CD14-positive monocyte (primary cell): ENCODE measurements at regions not wholly inside any gene's neighbourhood (a gene's known extent, or its start where the extent isn't known, plus 50 kb on each side); places are given as distances from the start of the nearest gene placed in this dataset.
"Not testable (repeated sequence)": the region's sequence is repeated elsewhere in the genome, so short reads cannot be mapped to it uniquely, and the experiment has no call there.

Source experiments
- DNase-seq, 3 donors: peaks; one replicate each; pipeline ENCODE4 v3.0.0-alpha.2; 2011 to 2022
- H2AFZ ChIP-seq: 2 replicates; pipeline ENCODE4 v1.6.0; 2012; ENCODE audit warnings: mild to moderate bottlenecking, low read depth, low read length, inconsistent platforms; ENCODE audit not compliant: insufficient read depth, poor library complexity, severe bottlenecking
- H3K27ac ChIP-seq, 2 donors: 1 replicate in 1 of 2; 2 replicates in 1 of 2; pipeline ENCODE4 v1.5.1; 2012 to 2013; ENCODE audit warnings: low read length in 2 of 2, control low read depth in 1 of 2, inconsistent platforms in 1 of 2, low read depth in 1 of 2, mild to moderate bottlenecking in 1 of 2
- H3K27me3 ChIP-seq, 2 donors: one replicate each; pipeline versions ENCODE4 v1.6.0 to v1.6.1; 2011 to 2013; ENCODE audit warnings: low read length in 2 of 2; ENCODE audit not compliant: control insufficient read depth in 2 of 2, insufficient read depth in 2 of 2
- H3K36me3 ChIP-seq, 2 donors: replicated peaks in 1 of 2; 1 replicate in 1 of 2; 2 replicates in 1 of 2; pipeline versions ENCODE4 v1.5.1 to v1.6.1; 2012 to 2013; ENCODE audit warnings: low read length in 2 of 2, control low read depth in 1 of 2, inconsistent platforms in 1 of 2, mild to moderate bottlenecking in 1 of 2; ENCODE audit not compliant: insufficient read depth in 2 of 2, control insufficient read depth in 1 of 2
- H3K4me1 ChIP-seq, 2 donors: 1 replicate in 1 of 2; 2 replicates in 1 of 2; pipeline versions ENCODE4 v1.5.1 to v1.6.1; 2012 to 2013; ENCODE audit warnings: low read length in 2 of 2, control low read depth in 1 of 2, inconsistent platforms in 1 of 2, mild to moderate bottlenecking in 1 of 2, moderate library complexity in 1 of 2; ENCODE audit not compliant: insufficient read depth in 2 of 2, control insufficient read depth in 1 of 2
- H3K4me2 ChIP-seq: replicated peaks from 2 replicates; pipeline ENCODE3; 2012; ENCODE audit warnings: low read length, moderate library complexity, mild to moderate bottlenecking; ENCODE audit not compliant: poor library complexity, severe bottlenecking; ENCODE audit errors: extremely low read depth
- H3K4me3 ChIP-seq, 3 experiments: fragments of 200-600 bp in 1 of 3; sonication (generic) in 1 of 3; replicated peaks in 1 of 3; 1 replicate in 2 of 3; 2 replicates in 1 of 3; pipeline ENCODE4 v1.5.1; 2011 to 2013; ENCODE audit warnings: low read length in 3 of 3, mild to moderate bottlenecking in 3 of 3, control low read depth in 2 of 3, low read depth in 2 of 3, inconsistent platforms in 1 of 3, moderate library complexity in 1 of 3
- H3K79me2 ChIP-seq: 2 replicates; pipeline ENCODE4 v1.6.0; 2012; ENCODE audit warnings: mild to moderate bottlenecking, control low read depth, inconsistent platforms, low read length, moderate library complexity; ENCODE audit not compliant: insufficient read depth
- H3K9ac ChIP-seq: 2 replicates; pipeline ENCODE4 v1.6.0; 2017; ENCODE audit warnings: low read length, mild to moderate bottlenecking; ENCODE audit not compliant: insufficient read depth, poor library complexity, severe bottlenecking
- H3K9me3 ChIP-seq, 2 donors: replicated peaks in 1 of 2; 1 replicate in 1 of 2; 2 replicates in 1 of 2; pipeline versions ENCODE4 v1.5.1 to v1.6.1; 2012 to 2013; ENCODE audit warnings: low read length in 2 of 2, control low read depth in 1 of 2; ENCODE audit not compliant: control insufficient read depth in 1 of 2, insufficient read depth in 1 of 2
- H4K20me1 ChIP-seq: 2 replicates; pipeline ENCODE4 v1.6.0; 2012; ENCODE audit warnings: mild to moderate bottlenecking, low read length, control low read depth, moderate library complexity; ENCODE audit not compliant: insufficient read depth
- H3K27ac Mint-ChIP-seq, 7 donors: one replicate each; pipeline ENCODE4 v1.8.0; 2020; ENCODE audit warnings: mild to moderate bottlenecking in 7 of 7, mixed read lengths in 7 of 7, moderate library complexity in 6 of 7, inconsistent platforms in 2 of 7
- H3K27me3 Mint-ChIP-seq, 3 donors: one replicate each; pipeline ENCODE4 v1.8.0; 2021 to 2022; ENCODE audit warnings: low read depth in 3 of 3, mild to moderate bottlenecking in 3 of 3, mixed read lengths in 3 of 3, moderate library complexity in 3 of 3, inconsistent platforms in 1 of 3
- H3K36me3 Mint-ChIP-seq, 2 donors: one replicate each; pipeline ENCODE4 v1.8.0; 2020; ENCODE audit warnings: mixed read lengths in 2 of 2, inconsistent platforms in 1 of 2, mild to moderate bottlenecking in 1 of 2
- H3K4me1 Mint-ChIP-seq: one replicate; pipeline ENCODE4 v1.8.0; 2020; ENCODE audit warnings: mild to moderate bottlenecking, mixed read lengths
- H3K4me3 Mint-ChIP-seq, 2 donors: one replicate each; pipeline ENCODE4 v1.8.0; 2020; ENCODE audit warnings: mild to moderate bottlenecking in 2 of 2, mixed read lengths in 2 of 2, moderate library complexity in 1 of 2
- H3K9me3 Mint-ChIP-seq, 7 donors: one replicate each; pipeline ENCODE4 v1.8.0; 2020 to 2022; ENCODE audit warnings: mixed read lengths in 7 of 7, mild to moderate bottlenecking in 6 of 7, moderate library complexity in 6 of 7, inconsistent platforms in 2 of 7
- CTCF ChIP-seq: fragments of 200-600 bp; IDR thresholded peaks from one replicate; pipeline ENCODE4 v1.8.0; 2022; ENCODE audit warnings: antibody characterized with exemption, mild to moderate bottlenecking
- WGBS: methylation state at CpG from one replicate; pipeline ENCODE4 v1.1.5; 2013; ENCODE audit warnings: missing lambda C conversion rate; ENCODE audit not compliant: insufficient coverage; 5-methylcytosine and 5-hydroxymethylcytosine counted together
- intact Hi-C, 2 donors: fragments of 100-400 bp; cut with micrococcal nuclease; formaldehyde crosslinking; loops; one replicate each; pipeline versions ENCODE4 v1.15.0 to v1.15.1; 2023

- no peak overlapping the region for H3K4me3 ChIP-seq
- WGBS: 25% methylated on average over 35 of the region's 45 CpGs
These were observed 76.4 kb upstream of the CDC14C start for GRCh38 chr7:48847917-48848316.

GRCh38 chr7:48860447-48860846, 63.9 kb upstream of the CDC14C start:
- H3K36me3 ChIP-seq, H3K4me1 ChIP-seq, H3K4me2 ChIP-seq, intact Hi-C loops, H3K4me3 Mint-ChIP-seq, H3K4me1 Mint-ChIP-seq, H3K27ac Mint-ChIP-seq, H3K27me3 ChIP-seq, H2AFZ ChIP-seq, H3K36me3 Mint-ChIP-seq, H3K9me3 ChIP-seq, H3K27me3 Mint-ChIP-seq, H3K27ac ChIP-seq, DNase-seq, H4K20me1 ChIP-seq, H3K9ac ChIP-seq, H3K79me2 ChIP-seq, H3K4me3 ChIP-seq: not testable (repeated sequence)
- peaks cover 10 to 20% (median 16%) of the 10 kb centered on the region in 7 donors for H3K9me3 Mint-ChIP-seq

More at GRCh38 chr7:48847917-48848316, 76.4 kb upstream of the CDC14C start:
- no peak for TF ChIP-seq CTCF
- Histone ChIP-seq H3K4me2 (no peak overlapping the region), H3K9ac (no peak overlapping the region), H3K4me1 (no peaks in the 10 kb centered on the region), H3K36me3 (no peaks in the 10 kb centered on the region), H3K27me3 (no peaks in the 10 kb centered on the region), H3K79me2 (no peaks in the 10 kb centered on the region), H3K9me3 (no peaks in the 10 kb centered on the region), H3K27ac (no peak overlapping the region), H2AFZ (no peak overlapping the region), H4K20me1 (no peaks in the 10 kb centered on the region)
- Mint-ChIP-seq H3K27ac (no peak overlapping the region), H3K27me3 (peaks cover 0 to 4% (median 3%) of the 10 kb centered on the region in 3 donors), H3K4me1 (no peaks in the 10 kb centered on the region), H3K36me3 (peaks cover 0 to 1% of the 10 kb centered on the region in 2 donors), H3K9me3 (peaks cover 3 to 9% (median 5%) of the 10 kb centered on the region in 7 donors), H3K4me3 (peak overlapping the region in 1 of 2 donors; percentile 68)
- intact Hi-C loops: no loop called here
- no peak for DNase-seq
